Activated CD4-positive, CD25-positive, alpha-beta regulatory T cell treated with anti-CD3 and anti-CD28 coated beads, Interleukin-2, amount 50 U/mL, for 24 hours (primary cell): ENCODE measurements at regions not wholly inside any gene's neighbourhood (a gene's known extent, or its start where the extent isn't known, plus 50 kb on each side); places are given as distances from the start of the nearest gene placed in this dataset.

Experiments
- ATAC-seq, 2 donors: fragments of 150-1000 bp; cut with Tn5 transposase; one replicate each; pipeline ENCODE4 v1.10.0; 2021; ENCODE audit warnings: mild to moderate bottlenecking in 1 of 2, moderate library complexity in 1 of 2

GRCh38 chr4:17097362-17097761 is 198.9 kb upstream of the LDB2 start:
- ATAC-seq, result no peak

GRCh38 chr4:17096692-17097091 is 198.2 kb upstream of the LDB2 start:
- ATAC-seq, result no peak

- no peak for ATAC-seq
These were observed 197.3 kb upstream of the LDB2 start for GRCh38 chr4:17095771-17096170.

GRCh38 chr4:17094876-17095210 is 196.4 kb upstream of the LDB2 start:
- ATAC-seq, result no peak

- no peak for ATAC-seq
These were observed 195.9 kb upstream of the LDB2 start for GRCh38 chr4:17094159-17094875.

GRCh38 chr4:17093481-17093880 is 195.0 kb upstream of the LDB2 start:
- ATAC-seq, result no peak

- ATAC-seq, result peak in 1 of 2 donors; percentile 17
These were observed 194.4 kb upstream of the LDB2 start for GRCh38 chr4:17092736-17093437.

GRCh38 chr4:17091104-17091503 is 192.7 kb upstream of the LDB2 start:
- no peak for ATAC-seq

- no peak for ATAC-seq
These were observed 191.6 kb upstream of the LDB2 start for GRCh38 chr4:17090063-17090462.

GRCh38 chr4:17085416-17085815 is 187.0 kb upstream of the LDB2 start:
- no peak for ATAC-seq

- no peak for ATAC-seq
These were observed 183.7 kb upstream of the LDB2 start for GRCh38 chr4:17082186-17082585.

GRCh38 chr4:17081179-17081578 is 182.7 kb upstream of the LDB2 start:
- ATAC-seq, result no peak

- ATAC-seq, result no peak
These were observed 178.7 kb upstream of the LDB2 start for GRCh38 chr4:17077105-17077504.

- no peak for ATAC-seq
These were observed 174.0 kb upstream of the LDB2 start for GRCh38 chr4:17072483-17072882.

- ATAC-seq, result no peak
These were observed 170.4 kb upstream of the LDB2 start for GRCh38 chr4:17068891-17069290.

GRCh38 chr4:17068392-17068791 is 169.9 kb upstream of the LDB2 start:
- no peak for ATAC-seq

GRCh38 chr4:17066972-17067371 is 168.5 kb upstream of the LDB2 start:
- no peak for ATAC-seq

- no peak for ATAC-seq
These were observed 167.8 kb upstream of the LDB2 start for GRCh38 chr4:17066236-17066635.

- no peak for ATAC-seq
These were observed 167.4 kb upstream of the LDB2 start for GRCh38 chr4:17065821-17066220.

GRCh38 chr4:17064959-17065358 is 166.5 kb upstream of the LDB2 start:
- no peak for ATAC-seq

- ATAC-seq, result no peak
These were observed 165.4 kb upstream of the LDB2 start for GRCh38 chr4:17063888-17064287.

- ATAC-seq, result no peak
These were observed 161.8 kb upstream of the LDB2 start for GRCh38 chr4:17060230-17060629.

- no peak for ATAC-seq
These were observed 160.7 kb upstream of the LDB2 start for GRCh38 chr4:17058916-17059741.

- no peak for ATAC-seq
These were observed 160.1 kb upstream of the LDB2 start for GRCh38 chr4:17058536-17058915.
